Activated T-helper 2 cell treated with anti-CD3 and anti-CD28 coated beads, Interferon-gamma antibody, Interleukin-2, Interleukin-4, amounts not matched to agents 10 μg/mL and 5 μg/mL and 100 μg/mL, durations not matched to agents 14 hours and 24 hours and 36 hours (primary cell): ENCODE measurements at regions not wholly inside any gene's neighbourhood (a gene's known extent, or its start where the extent isn't known, plus 50 kb on each side); places are given as distances from the start of the nearest gene placed in this dataset.
A peak's percentile ranks its signal among the peaks of the same experiment; 100 is the strongest.
"Not testable (repeated sequence)": the region's sequence is repeated elsewhere in the genome, so short reads cannot be mapped to it uniquely, and the experiment has no call there.

ENCODE experiments used
- DNase-seq: peaks from one replicate; pipeline ENCODE4 v3.0.0; 2021; ENCODE audit warnings: low spot score
- H3K27ac Mint-ChIP-seq: one replicate; pipeline ENCODE4 v1.8.0; 2021; ENCODE audit warnings: mixed read lengths
- H3K27me3 Mint-ChIP-seq: one replicate; pipeline ENCODE4 v1.8.0; 2021; ENCODE audit warnings: low read depth, mixed read lengths
- H3K36me3 Mint-ChIP-seq: one replicate; pipeline ENCODE4 v1.8.0; 2021; ENCODE audit warnings: low read depth, mixed read lengths
- H3K4me1 Mint-ChIP-seq: one replicate; pipeline ENCODE4 v1.8.0; 2021; ENCODE audit warnings: low read depth, mixed read lengths
- H3K4me3 Mint-ChIP-seq: one replicate; pipeline ENCODE4 v1.8.0; 2021; ENCODE audit warnings: low read depth, mild to moderate bottlenecking, moderate library complexity, mixed read lengths
- H3K9me3 Mint-ChIP-seq: one replicate; pipeline ENCODE4 v1.8.0; 2021; ENCODE audit warnings: mixed read lengths
- intact Hi-C: fragments of 100-400 bp; cut with micrococcal nuclease; formaldehyde crosslinking; loops from one replicate; pipeline ENCODE4 v1.15.1; 2023

GRCh38 chrX:43386875-43387274 lies 269.2 kb upstream of the MAOA start:
- Mint-ChIP-seq H3K27me3 (no peaks in the 10 kb centered on the region), H3K4me3 (no peak overlapping the region), H3K36me3 (no peaks in the 10 kb centered on the region), H3K9me3 (no peaks in the 10 kb centered on the region), H3K4me1 (peaks cover 3% of the 10 kb centered on the region), H3K27ac (no peak overlapping the region)
- intact Hi-C loops = no loop called here
- no peak for DNase-seq

GRCh38 chrX:43405191-43405590 lies 250.9 kb upstream of the MAOA start:
- Mint-ChIP-seq H3K27me3 (no peaks in the 10 kb centered on the region), H3K36me3 (no peaks in the 10 kb centered on the region), H3K27ac (no peak overlapping the region), H3K4me3 (no peak overlapping the region), H3K4me1 (no peaks in the 10 kb centered on the region), H3K9me3 (no peaks in the 10 kb centered on the region)
- DNase-seq = no peak
- intact Hi-C loops = no loop called here

- Mint-ChIP-seq H3K27ac (no peak overlapping the region), H3K36me3 (no peaks in the 10 kb centered on the region), H3K27me3 (no peaks in the 10 kb centered on the region), H3K4me1 (no peaks in the 10 kb centered on the region), H3K9me3 (no peaks in the 10 kb centered on the region), H3K4me3 (no peak overlapping the region)
- intact Hi-C loops = no loop called here
- no peak for DNase-seq
These were observed 232.2 kb upstream of the MAOA start for GRCh38 chrX:43423876-43424275.

GRCh38 chrX:43436517-43436916 lies 219.6 kb upstream of the MAOA start:
- Mint-ChIP-seq H3K27me3 (peaks cover 3% of the 10 kb centered on the region), H3K4me1 (no peaks in the 10 kb centered on the region), H3K4me3 (no peak overlapping the region), H3K9me3 (no peaks in the 10 kb centered on the region), H3K27ac (no peak overlapping the region), H3K36me3 (no peaks in the 10 kb centered on the region)
- DNase-seq = no peak
- intact Hi-C loops = no loop called here

- H3K4me3 Mint-ChIP-seq = no peak overlapping the region
- H3K4me1 Mint-ChIP-seq = no peaks in the 10 kb centered on the region
- intact Hi-C loops = no loop called here
- H3K27me3 Mint-ChIP-seq = no peaks in the 10 kb centered on the region
- H3K27ac Mint-ChIP-seq = no peak overlapping the region
- no peak for DNase-seq
- peaks cover 17% of the 10 kb centered on the region for H3K9me3 Mint-ChIP-seq
- no peaks in the 10 kb centered on the region for H3K36me3 Mint-ChIP-seq
These were observed 209.3 kb upstream of the MAOA start for GRCh38 chrX:43446752-43447151.

GRCh38 chrX:43448688-43449087 lies 207.4 kb upstream of the MAOA start:
- peaks cover 24% of the 10 kb centered on the region for H3K9me3 Mint-ChIP-seq
- intact Hi-C loops = no loop called here
- H3K4me1 Mint-ChIP-seq = no peaks in the 10 kb centered on the region
- H3K27ac Mint-ChIP-seq = no peak overlapping the region
- no peak overlapping the region for H3K4me3 Mint-ChIP-seq
- H3K36me3 Mint-ChIP-seq = no peaks in the 10 kb centered on the region
- no peak for DNase-seq
- H3K27me3 Mint-ChIP-seq = no peaks in the 10 kb centered on the region

- Mint-ChIP-seq H3K4me1 (no peaks in the 10 kb centered on the region), H3K9me3 (peaks cover 24% of the 10 kb centered on the region), H3K27me3 (no peaks in the 10 kb centered on the region), H3K27ac (no peak overlapping the region), H3K4me3 (no peak overlapping the region), H3K36me3 (no peaks in the 10 kb centered on the region)
- no peak for DNase-seq
- intact Hi-C loops = no loop called here
These were observed 205.7 kb upstream of the MAOA start for GRCh38 chrX:43450355-43450754.

- H3K36me3 Mint-ChIP-seq, H3K27me3 Mint-ChIP-seq, H3K4me3 Mint-ChIP-seq, DNase-seq, intact Hi-C loops, H3K27ac Mint-ChIP-seq, H3K4me1 Mint-ChIP-seq: not testable (repeated sequence)
- H3K9me3 Mint-ChIP-seq = peaks cover 24% of the 10 kb centered on the region
These were observed 204.0 kb upstream of the MAOA start for GRCh38 chrX:43451976-43452686.

GRCh38 chrX:43456063-43456462 lies 200.0 kb upstream of the MAOA start:
- intact Hi-C loops = no loop called here
- DNase-seq = no peak
- no peaks in the 10 kb centered on the region for H3K27me3 Mint-ChIP-seq
- no peak overlapping the region for H3K27ac Mint-ChIP-seq
- no peaks in the 10 kb centered on the region for H3K4me1 Mint-ChIP-seq
- H3K4me3 Mint-ChIP-seq = no peak overlapping the region
- peaks cover 18% of the 10 kb centered on the region for H3K9me3 Mint-ChIP-seq
- no peaks in the 10 kb centered on the region for H3K36me3 Mint-ChIP-seq

GRCh38 chrX:43456906-43457305 lies 199.2 kb upstream of the MAOA start:
- peaks cover 10% of the 10 kb centered on the region for H3K9me3 Mint-ChIP-seq
- no peaks in the 10 kb centered on the region for H3K36me3 Mint-ChIP-seq
- DNase-seq = no peak
- H3K27me3 Mint-ChIP-seq = no peaks in the 10 kb centered on the region
- no peak overlapping the region for H3K27ac Mint-ChIP-seq
- no peaks in the 10 kb centered on the region for H3K4me1 Mint-ChIP-seq
- intact Hi-C loops = no loop called here
- no peak overlapping the region for H3K4me3 Mint-ChIP-seq

GRCh38 chrX:43467608-43468234 lies 188.4 kb upstream of the MAOA start:
- Mint-ChIP-seq H3K27ac (no peak overlapping the region), H3K36me3 (no peaks in the 10 kb centered on the region), H3K4me1 (peaks cover 16% of the 10 kb centered on the region), H3K27me3 (no peaks in the 10 kb centered on the region), H3K9me3 (peaks cover 4% of the 10 kb centered on the region), H3K4me3 (no peak overlapping the region)
- intact Hi-C loops = no loop called here
- no peak for DNase-seq

GRCh38 chrX:43469391-43470054 lies 186.6 kb upstream of the MAOA start:
- H3K27ac Mint-ChIP-seq = peak overlapping the region; percentile 35
- H3K36me3 Mint-ChIP-seq = no peaks in the 10 kb centered on the region
- no peak overlapping the region for H3K4me3 Mint-ChIP-seq
- no peak for DNase-seq
- no peaks in the 10 kb centered on the region for H3K27me3 Mint-ChIP-seq
- H3K9me3 Mint-ChIP-seq = peaks cover 4% of the 10 kb centered on the region
- intact Hi-C loops = no loop called here
- peaks cover 16% of the 10 kb centered on the region for H3K4me1 Mint-ChIP-seq

- H3K4me3 Mint-ChIP-seq = no peak overlapping the region
- H3K9me3 Mint-ChIP-seq = peaks cover 4% of the 10 kb centered on the region
- no peak overlapping the region for H3K27ac Mint-ChIP-seq
- intact Hi-C loops = no loop called here
- no peaks in the 10 kb centered on the region for H3K27me3 Mint-ChIP-seq
- no peak for DNase-seq
- H3K36me3 Mint-ChIP-seq = no peaks in the 10 kb centered on the region
- H3K4me1 Mint-ChIP-seq = peaks cover 3% of the 10 kb centered on the region
These were observed 181.8 kb upstream of the MAOA start for GRCh38 chrX:43474321-43474720.
